ENCODE measurements at regions not wholly inside any gene's neighbourhood (a gene's known extent, or its start where the extent isn't known, plus 50 kb on each side); places are given as distances from the start of the nearest gene placed in this dataset.
A peak's percentile ranks its signal among the peaks of the same experiment; 100 is the strongest.

GRCh38 chr9:103361906-103362305 lies 366.8 kb downstream of the CYLC2 start:
- Histone ChIP-seq H4K20me1 (ENCODE audit: low read length) (no peaks in the 10 kb centered on the region), H3K9ac (ENCODE audit: low read length) (no peak overlapping the region), H3K27me3 (ENCODE audit: low read length) (no peaks in the 10 kb centered on the region), H3K4me2 (ENCODE audit: low read length) (no peak overlapping the region), H3K9me3 (ENCODE audit: low read length) (no peaks in the 10 kb centered on the region), H2AFZ (ENCODE audit: low read length) (no peak overlapping the region), H3K79me2 (ENCODE audit: low read length) (no peaks in the 10 kb centered on the region), H3K36me3 (ENCODE audit: low read depth, low read length) (no peaks in the 10 kb centered on the region), H3K27ac (ENCODE audit: low read length) (no peak overlapping the region), H3K9me2 (replicated peaks; ENCODE audit: low read length) (no peaks in the 10 kb centered on the region), H3K4me1 (ENCODE audit: insufficient read depth, low read length) (no peaks in the 10 kb centered on the region), H3K4me3 (ENCODE audit: low read length) (no peak overlapping the region), H3F3A (ENCODE audit: low read length, unreplicated experiment) (no peaks in the 10 kb centered on the region)
- DNase-seq (no peak), ATAC-seq (no peak)
- intact Hi-C loops (cut with micrococcal nuclease) = no loop called here
- CTCF ChIA-PET = no interaction called here
- BruUV-seq (replicated peaks) = no TSS peak
- POLR2A ChIA-PET (ENCODE audit: unreplicated experiment) = no interaction called here
- TF ChIP-seq CTCF (conservative IDR thresholded peaks at IDR 0.05; ENCODE audit: low read depth, low read length) (no peak), EZH2phosphoT487 (IDR thresholded peaks at IDR 0.05; ENCODE audit: borderline replicate concordance, low read length) (no peak), EZH2 (IDR thresholded peaks at IDR 0.05; ENCODE audit: low read length, unreplicated experiment) (no peak)

- Histone ChIP-seq H3K9ac (ENCODE audit: low read length) (no peak overlapping the region), H3K9me3 (ENCODE audit: low read length) (no peaks in the 10 kb centered on the region), H3K27me3 (ENCODE audit: low read length) (no peaks in the 10 kb centered on the region), H3K79me2 (ENCODE audit: low read length) (no peaks in the 10 kb centered on the region), H3K4me2 (ENCODE audit: low read length) (no peak overlapping the region), H4K20me1 (ENCODE audit: low read length) (no peaks in the 10 kb centered on the region), H3K4me1 (ENCODE audit: insufficient read depth, low read length) (no peaks in the 10 kb centered on the region), H3K4me3 (ENCODE audit: low read length) (no peak overlapping the region), H3K36me3 (ENCODE audit: low read depth, low read length) (no peaks in the 10 kb centered on the region), H3K27ac (ENCODE audit: low read length) (no peak overlapping the region), H2AFZ (ENCODE audit: low read length) (no peak overlapping the region), H3F3A (ENCODE audit: low read length, unreplicated experiment) (no peaks in the 10 kb centered on the region), H3K9me2 (replicated peaks; ENCODE audit: low read length) (no peaks in the 10 kb centered on the region)
- TF ChIP-seq EZH2 (IDR thresholded peaks at IDR 0.05; ENCODE audit: low read length, unreplicated experiment) = no peak
- TF ChIP-seq CTCF (conservative IDR thresholded peaks at IDR 0.05; ENCODE audit: low read depth, low read length) = no peak
- no peak for TF ChIP-seq EZH2phosphoT487 (IDR thresholded peaks at IDR 0.05; ENCODE audit: borderline replicate concordance, low read length)
- intact Hi-C loops (cut with micrococcal nuclease) = no loop called here
- DNase-seq = no peak
- BruUV-seq (replicated peaks) = no TSS peak
- no peak for ATAC-seq
- ChIA-PET POLR2A (ENCODE audit: unreplicated experiment) (no interaction called here), CTCF (no interaction called here)
Measured at GRCh38 chr9:103362986-103363385, 367.9 kb downstream of the CYLC2 start.

- ATAC-seq (no peak), DNase-seq (peak; percentile 18)
- Histone ChIP-seq H3K36me3 (ENCODE audit: low read depth, low read length) (no peaks in the 10 kb centered on the region), H3K4me2 (ENCODE audit: low read length) (no peak overlapping the region), H3K27ac (ENCODE audit: low read length) (no peak overlapping the region), H3K79me2 (ENCODE audit: low read length) (no peaks in the 10 kb centered on the region), H3K9ac (ENCODE audit: low read length) (no peak overlapping the region), H4K20me1 (ENCODE audit: low read length) (no peaks in the 10 kb centered on the region), H3K9me3 (ENCODE audit: low read length) (no peaks in the 10 kb centered on the region), H3K27me3 (ENCODE audit: low read length) (no peaks in the 10 kb centered on the region), H3K9me2 (replicated peaks; ENCODE audit: low read length) (no peaks in the 10 kb centered on the region), H3K4me3 (ENCODE audit: low read length) (no peak overlapping the region), H3F3A (ENCODE audit: low read length, unreplicated experiment) (no peaks in the 10 kb centered on the region), H2AFZ (ENCODE audit: low read length) (no peak overlapping the region), H3K4me1 (ENCODE audit: insufficient read depth, low read length) (no peaks in the 10 kb centered on the region)
- CTCF ChIA-PET = no interaction called here
- TF ChIP-seq CTCF (conservative IDR thresholded peaks at IDR 0.05; ENCODE audit: low read depth, low read length) (no peak), EZH2phosphoT487 (IDR thresholded peaks at IDR 0.05; ENCODE audit: borderline replicate concordance, low read length) (no peak), EZH2 (IDR thresholded peaks at IDR 0.05; ENCODE audit: low read length, unreplicated experiment) (no peak)
- intact Hi-C loops (cut with micrococcal nuclease) = no loop called here
- no TSS peak for BruUV-seq (replicated peaks)
- POLR2A ChIA-PET (ENCODE audit: unreplicated experiment) = no interaction called here
Measured at GRCh38 chr9:103364753-103365152, 369.6 kb downstream of the CYLC2 start.
